GM18858 (cell line): ENCODE measurements at regions not wholly inside any gene's neighbourhood (a gene's known extent, or its start where the extent isn't known, plus 50 kb on each side); places are given as distances from the start of the nearest gene placed in this dataset.
A peak's percentile ranks its signal among the peaks of the same experiment; 100 is the strongest.

ENCODE experiments used
- ATAC-seq: cut with Tn5 transposase; IDR thresholded peaks from one replicate; pipeline ENCODE4 v1.9.1; 2021; ENCODE audit not compliant: unreplicated experiment

DNA sequence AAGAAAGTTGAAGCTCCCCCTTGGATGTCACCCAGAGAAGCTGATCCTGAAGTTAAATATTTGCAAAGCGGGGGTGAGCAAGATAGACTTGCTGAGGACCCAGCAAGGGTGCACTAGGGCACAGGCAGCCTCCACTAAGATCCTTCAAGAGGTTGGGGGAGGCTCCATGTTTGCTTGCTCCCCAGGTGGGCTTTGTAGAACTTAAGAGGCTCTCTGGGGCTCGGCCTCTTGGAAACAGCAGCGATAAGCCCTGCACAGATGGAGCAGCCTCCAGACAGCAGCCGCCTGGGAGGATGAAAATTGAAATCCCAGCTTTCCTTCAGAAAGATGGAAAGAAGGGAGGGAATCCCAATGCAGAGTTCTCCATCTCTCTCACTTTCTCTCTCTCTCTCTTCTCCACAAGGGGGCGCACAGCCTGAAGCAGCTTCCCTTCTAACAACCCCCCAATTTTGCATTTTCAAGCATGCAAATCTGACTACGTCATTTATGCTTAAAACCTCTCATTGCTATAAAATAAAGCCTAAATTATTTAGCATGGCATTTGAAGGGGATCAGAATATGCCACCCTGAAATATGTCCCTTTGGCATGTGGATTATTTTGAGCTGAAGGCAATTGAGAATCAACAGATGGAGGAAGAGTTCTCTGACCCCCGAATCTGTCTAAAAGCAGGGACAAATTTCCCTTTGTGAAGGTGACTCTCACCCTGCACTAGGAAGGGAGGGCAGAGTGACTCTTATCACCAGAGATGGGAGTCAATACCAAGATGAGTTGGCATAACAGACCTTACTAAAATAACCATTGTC lies 185.7 kb upstream of the KLHL29 start:
- peak; percentile 62 for ATAC-seq

DNA sequence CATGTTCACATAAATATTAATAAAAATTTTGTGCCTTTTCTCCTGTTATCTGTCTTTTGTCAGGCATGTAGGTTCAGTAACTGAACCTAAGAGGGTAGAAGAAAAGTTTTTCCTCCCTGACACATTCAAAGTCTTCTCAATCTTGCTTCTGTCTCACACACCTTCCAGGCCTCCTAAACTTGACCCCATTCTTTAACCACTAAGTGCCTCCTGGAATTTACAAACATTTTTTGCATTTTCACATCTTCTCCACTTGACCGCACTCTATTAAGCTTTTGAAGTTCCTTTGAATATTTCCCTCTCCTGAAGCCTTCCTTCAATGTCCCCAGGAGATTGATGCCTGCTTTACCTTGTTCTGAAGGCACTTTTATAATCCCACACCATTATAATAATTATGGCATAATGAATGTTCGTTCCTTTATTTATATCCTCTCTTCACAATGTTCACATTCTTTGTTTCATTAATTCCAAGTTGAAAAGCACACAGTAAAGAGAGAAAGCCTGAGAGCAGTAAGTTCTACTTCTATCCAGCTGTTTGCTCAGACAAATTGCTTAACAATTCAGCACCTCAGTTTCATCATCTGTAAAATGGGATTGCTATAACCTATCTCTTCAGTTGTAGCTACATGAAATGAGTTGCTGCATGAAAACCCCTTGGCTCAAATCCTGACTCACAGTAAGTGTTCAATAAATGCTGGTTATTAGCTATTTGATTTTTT lies 184.8 kb upstream of the KLHL29 start:
- no peak for ATAC-seq

DNA sequence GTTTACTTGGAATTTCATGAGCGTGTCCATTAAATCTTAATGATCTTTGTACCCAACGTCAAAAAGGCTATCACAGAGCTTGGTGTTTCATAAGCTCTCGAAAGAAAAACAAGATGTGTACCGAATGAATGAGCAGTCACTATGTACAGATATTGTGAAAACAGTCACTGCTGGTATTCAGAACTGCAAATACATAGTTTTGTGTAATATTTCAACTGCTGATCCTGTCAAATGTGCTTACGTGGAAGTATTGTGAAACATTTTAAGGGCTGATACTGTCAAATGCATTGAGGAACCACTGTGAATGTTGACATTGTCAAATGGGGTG lies 184.2 kb upstream of the KLHL29 start:
- no peak for ATAC-seq

DNA sequence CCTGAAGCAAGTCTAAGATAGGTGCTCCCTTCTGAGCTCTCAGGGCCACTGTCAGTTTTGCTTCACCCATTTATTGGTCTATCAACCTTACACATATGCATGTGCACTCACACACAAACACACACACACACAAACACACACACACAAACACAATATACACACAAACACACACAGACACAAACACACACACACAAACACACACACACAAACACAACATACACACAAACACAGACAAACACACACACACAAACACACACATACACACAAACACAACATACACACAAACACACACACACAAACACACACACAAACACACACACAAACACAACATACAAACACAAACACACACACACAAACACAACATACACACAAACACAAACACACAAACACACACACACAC lies 181.6 kb upstream of the KLHL29 start:
- no peak for ATAC-seq

DNA sequence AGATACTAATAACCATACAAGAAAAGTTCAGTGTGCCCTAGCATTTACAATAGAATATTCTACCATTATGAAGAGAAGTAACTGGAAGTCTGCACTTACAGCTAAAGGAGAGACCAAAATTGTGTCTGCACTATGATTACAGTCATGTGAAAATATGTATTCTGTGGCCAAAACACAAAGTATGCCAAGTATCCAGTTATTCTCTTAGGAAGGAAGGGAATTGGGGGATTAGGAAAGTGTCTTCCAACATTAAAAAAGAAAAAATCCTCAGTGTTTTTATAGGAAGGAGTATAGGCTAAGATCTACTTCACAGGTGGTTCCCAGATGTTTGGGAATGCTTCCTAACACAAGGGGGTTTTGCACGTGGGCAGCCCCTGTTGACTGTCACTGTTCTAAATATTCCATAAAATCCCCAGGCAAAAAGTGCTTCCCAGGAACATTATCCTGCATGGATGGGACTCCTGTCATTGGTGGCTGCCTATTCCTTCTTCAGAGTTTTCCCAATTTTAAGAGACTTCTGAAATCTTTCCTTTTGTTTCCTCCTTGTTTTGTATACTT lies 180.2 kb upstream of the KLHL29 start:
- no peak for ATAC-seq

DNA sequence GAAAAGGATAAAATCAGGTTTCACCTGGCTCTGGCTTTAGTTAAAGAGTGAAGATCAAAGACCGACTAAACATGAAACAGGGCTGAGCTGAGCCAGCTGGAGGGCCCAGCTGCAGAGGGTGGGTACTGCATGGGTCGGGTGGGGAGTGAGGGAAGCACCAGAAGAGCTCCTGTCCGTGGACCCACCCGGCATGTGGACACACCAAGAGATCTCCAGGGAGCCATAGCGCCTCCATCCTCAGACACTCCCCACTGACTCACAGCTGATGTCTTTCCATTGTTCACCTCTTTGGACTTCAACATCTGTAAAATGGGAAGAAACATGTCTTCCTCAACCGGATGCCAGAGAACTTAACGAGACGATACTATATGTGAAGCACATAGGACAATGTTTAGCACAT lies 178.3 kb upstream of the KLHL29 start:
- no peak for ATAC-seq

DNA sequence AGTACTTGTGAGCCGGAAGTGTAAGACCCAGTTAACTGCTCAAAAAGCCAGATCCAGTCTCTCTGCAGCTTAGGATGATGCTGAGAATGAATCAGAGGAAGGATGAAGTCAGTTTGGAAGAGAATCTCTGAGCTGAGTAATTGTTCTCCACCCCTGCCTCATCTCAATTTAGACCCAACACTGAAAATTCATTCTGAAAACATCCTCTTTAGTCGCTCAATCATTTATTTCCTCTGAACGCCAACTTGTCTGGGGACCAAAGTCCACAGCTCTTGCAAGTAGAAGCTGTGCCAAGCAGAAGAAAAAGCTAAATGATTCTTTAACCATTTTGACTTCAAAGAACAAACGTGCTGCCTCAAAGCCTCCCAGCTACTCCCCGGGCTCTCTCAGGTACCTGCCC lies 177.1 kb upstream of the KLHL29 start:
- no peak for ATAC-seq

DNA sequence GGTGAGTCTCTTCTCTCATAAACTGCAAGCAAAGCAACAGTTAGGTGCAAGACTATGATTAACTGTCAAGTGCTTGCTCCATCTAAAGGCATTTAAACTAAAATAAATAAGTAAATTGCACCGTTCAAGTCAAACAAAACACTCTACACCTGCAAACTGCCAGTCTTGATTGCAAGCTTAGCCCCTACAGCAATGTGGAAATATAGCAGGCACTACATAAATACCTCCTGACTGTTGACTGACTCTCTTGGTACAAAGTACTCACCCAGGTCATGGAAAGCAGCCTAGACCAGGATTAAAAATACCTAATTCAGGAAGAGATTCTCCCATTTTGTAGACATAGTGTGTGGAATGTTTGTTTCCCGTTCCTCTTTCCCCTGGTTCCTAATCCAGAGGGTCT lies 176.6 kb upstream of the KLHL29 start:
- no peak for ATAC-seq

DNA sequence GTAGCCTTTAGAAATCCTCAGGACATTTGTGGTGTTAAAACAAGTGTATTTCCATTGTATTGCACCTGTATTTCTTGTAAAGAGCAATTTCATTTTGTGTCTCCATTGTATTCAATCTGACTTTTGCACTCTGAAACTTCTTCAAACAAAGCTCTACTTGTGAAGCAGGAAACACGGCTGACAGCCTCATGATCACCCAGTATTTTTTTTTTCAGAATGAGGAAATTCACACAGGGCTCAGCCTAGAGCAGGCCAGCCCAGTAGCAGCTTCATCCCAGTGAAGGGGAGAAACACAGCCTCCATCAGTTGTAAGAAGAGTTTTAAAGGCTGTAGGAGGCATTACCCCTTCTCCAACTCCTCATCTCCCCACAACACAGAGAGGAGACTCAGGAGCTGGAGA lies 175.9 kb upstream of the KLHL29 start:
- ATAC-seq: no peak

DNA sequence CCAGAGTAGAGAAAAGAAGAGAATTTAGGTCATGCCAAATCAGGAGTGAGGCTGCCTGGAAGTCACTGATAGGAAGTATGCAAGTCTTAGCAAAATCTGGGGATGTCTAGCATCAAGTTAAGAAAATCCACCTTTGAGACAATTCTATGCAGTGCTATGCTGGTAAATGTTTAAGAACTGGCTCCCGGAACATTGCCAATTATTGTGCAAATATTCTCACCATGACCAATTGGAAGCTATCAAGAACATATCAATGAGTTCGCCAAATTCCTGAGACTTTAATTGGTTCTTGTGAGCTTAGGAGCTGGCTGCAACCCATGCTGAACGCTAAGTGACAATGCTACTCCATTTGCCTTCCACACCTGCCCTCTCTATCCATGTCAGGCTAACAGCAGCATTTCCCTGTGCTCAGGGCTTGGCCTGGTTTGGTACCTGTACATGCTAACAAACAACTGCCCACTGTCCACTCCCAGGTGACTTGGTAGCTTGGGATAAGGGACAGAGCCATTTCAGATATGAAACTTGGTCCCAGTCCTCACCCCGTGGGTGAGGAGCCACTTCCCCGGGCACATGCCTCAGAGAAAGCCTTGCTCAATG lies 172.9 kb upstream of the KLHL29 start:
- ATAC-seq: no peak

DNA sequence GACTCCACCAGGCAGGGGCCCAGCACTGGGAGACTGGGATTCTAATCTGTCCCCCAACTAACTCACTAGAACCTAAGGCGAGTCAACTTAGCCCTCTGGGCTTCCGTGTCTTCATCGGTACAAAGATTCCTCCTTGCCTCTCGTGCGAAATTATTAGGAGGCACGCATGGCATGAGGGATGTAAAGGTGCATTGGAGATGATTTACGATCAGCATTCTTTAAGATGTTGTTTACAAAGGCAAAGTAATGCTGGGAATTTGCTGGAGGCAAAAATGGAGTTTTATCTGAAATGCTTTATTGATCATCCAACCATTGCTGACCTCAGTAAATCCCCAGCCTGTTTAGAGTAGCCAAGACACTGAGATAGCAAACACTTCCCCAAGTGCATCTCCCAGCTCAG lies 171.8 kb upstream of the KLHL29 start:
- no peak for ATAC-seq

DNA sequence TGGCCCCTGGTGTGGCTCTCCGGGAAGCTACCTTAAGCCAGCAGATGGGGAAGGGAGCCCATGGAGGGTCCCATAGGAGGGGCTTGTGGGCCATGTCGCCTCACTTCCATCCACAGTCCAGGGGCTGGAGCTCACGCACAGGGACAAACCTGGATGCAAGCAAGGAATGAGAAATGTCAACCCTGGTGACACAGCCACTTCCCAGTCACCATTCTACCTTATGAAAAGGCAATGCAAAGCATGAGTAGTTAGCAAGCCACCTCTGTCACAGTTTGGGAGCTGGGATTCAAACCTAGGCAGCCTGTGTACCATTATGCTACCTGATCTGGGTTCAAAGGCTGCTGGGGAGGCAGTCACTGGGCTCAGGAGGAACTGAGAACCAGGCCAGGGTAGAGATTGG lies 170.0 kb upstream of the KLHL29 start:
- no peak for ATAC-seq

DNA sequence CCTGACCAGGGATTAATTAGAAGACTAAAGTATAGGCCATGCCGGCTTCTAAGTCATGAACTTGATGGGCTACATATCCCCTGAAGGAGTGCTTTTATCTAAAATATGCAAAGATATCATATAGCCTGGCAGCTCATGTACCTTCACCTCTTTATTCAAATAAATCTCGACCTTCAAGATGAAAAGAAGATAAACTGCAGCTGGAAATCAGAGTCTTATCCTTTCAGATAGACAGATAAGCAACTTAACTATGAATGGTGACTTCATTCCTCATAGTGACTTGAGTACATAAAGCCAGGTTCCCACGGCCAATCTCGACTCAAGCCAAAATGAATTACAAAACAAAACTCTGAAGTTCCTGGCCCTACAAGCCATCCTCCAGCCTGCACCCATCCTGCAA lies 165.3 kb upstream of the KLHL29 start:
- ATAC-seq: no peak

DNA sequence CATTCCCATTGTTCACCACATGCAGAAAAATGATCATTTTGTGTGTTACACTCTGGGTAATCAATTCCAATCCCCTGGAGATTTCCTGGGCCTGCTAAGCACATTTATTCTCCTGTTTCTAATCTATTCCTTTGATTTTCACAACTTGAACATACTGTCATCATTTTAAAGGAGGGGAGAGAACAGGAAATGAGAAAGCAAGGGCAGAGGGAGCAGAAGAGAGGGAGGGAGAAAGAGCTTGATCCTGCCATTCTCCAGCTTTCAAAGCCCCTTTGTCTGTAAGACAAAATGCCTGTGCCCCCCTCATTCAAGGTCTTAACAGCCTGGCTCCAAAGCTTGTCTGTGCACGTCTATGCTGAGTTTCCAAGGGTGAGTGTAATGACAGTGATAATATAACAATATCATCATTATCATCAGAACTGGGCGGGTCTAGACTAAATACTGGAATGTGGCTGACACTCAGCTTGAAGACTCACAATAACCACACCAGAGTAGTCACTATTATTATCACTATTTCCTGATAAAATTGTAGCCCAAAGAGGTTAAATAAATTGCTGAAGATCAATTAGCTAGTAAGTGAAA lies 164.4 kb upstream of the KLHL29 start:
- ATAC-seq: no peak

DNA sequence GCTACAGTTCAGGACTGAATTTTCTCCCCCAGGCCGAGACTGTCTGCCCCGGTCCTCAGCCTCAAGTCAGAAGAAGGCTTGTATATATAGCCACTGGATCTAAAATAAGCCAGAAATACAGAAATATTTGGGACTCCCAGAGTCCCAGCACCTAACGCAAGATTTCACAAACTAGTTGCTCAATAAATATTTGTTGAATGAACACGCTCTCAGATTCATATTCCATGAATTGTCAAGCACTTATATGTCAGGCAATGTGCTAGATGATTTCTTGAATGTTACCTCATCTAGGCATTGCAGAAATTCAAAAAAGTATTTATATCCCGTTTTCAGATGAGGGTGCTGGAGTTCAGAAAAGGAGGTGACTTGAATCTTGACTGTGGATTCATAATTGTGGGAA lies 163.7 kb upstream of the KLHL29 start:
- no peak for ATAC-seq

DNA sequence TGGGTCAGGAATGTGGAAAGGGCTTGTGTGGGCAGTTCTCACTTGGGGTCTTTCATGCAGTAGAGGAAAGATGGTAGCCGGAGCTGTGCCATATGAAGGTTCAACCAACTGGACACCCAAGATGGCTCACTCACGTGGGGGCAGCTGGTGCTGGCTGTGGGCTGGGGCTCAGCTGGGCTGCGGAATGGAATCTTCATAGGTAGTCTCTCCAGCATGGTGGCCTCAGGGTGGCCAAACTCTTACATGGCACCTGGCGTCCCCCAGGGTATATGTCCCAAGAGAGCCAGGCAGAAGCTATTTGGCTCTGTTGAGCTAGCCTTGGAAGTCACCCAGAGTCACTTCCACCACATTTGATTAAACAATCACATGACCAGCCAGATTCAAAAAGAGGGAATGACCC lies 163.1 kb upstream of the KLHL29 start:
- no peak for ATAC-seq

DNA sequence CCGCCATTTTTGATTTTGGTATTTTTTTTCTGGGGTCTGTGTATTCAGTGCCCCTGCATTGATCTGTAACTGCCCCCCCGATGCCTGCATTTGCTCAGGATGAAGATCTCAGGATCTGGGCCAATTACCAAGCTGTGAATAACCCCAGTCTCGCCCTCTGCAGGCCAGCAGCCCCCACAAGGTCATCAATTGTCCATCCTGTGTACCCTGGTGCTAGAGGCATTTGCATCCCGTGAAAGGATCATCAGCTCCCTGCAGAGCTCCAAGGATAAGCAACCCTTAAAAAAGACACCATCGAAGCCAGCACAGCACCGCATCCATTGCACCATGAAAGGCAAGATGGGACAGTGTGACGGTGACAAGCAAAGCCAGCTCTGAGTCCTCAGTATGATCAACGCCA lies 154.1 kb upstream of the KLHL29 start:
- ATAC-seq: no peak

DNA sequence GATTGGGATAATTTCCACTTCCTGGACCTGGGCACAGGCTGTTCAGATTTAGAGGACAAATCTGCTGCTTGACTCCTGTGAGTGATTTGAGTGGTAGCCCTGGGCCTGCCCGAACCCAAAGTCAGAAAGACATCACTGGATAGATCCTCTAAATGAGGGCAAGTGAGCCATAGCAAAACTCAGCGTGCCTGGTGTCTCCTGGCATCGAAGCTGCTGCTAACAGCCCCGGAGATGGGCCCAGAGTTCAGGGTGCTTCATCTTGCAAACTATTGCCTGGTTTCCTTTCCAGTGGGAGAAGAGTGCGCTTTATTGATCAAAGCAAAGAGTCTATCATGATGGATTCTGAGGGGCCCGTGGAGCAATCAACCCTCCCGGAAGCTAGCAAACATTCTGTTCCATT lies 153.1 kb upstream of the KLHL29 start:
- no peak for ATAC-seq

DNA sequence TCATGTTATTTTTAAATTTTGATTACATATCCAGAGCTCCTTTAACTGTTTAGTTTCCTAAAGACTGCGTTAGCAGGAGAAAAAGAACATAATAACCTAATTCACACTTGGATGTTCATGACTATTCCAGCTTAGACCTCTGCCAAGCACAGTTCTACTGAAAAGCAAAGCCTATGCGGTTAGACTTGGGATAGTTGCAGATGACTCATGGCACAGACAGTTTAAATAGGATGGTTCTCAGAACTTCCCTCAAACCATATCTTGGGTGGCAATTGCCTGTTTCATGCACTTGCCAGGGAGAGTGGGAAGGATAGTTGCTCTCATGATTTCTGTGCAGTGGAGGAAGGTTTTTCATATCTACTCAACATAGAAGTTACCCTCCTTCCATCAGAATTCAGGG lies 149.7 kb upstream of the KLHL29 start:
- ATAC-seq: no peak

DNA sequence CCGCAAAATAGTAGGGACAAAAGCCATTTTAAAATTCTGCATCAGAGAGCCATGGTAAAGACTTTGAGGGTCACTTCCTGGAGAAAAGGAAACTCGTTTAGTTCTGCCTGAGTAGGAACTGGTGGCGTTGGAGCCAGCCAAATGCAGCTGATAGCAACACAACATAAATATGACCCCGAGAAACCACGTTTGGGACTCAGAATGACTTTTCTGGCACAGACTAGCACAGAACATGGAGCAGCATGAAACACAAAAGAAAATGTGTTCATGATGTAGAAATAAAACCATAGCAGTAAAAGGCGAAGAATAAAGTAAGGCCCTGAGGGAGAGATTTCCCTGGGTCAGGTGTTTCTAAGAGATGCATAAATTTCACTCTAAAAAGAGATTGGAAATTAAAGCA lies 149.2 kb upstream of the KLHL29 start:
- no peak for ATAC-seq

DNA sequence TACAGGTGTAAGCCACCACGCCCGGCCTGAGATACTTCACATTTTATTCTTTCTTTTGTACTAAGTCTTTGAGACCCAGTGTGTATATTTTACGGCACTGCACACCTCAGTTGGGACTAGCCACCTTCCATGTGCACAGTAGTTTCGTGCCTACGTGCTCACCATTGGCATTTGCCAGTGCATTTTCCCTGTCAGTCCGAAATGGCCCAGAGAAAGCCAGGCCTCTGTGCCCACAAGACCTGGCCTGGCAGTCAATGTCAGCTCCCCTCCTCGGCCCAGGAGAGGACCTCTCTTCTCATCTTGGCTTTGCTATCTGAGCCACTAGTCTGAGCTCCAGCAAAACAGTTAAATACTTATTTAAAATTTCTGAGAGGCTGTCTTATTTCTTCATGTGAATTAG lies 147.8 kb upstream of the KLHL29 start:
- no peak for ATAC-seq
